EH (cell line): ENCODE measurements at regions not wholly inside any gene's neighbourhood (a gene's known extent, or its start where the extent isn't known, plus 50 kb on each side); places are given as distances from the start of the nearest gene placed in this dataset.

Experiments used
- DNase-seq: peaks from one replicate; pipeline ENCODE4 v3.0.0-alpha.2; 2015; ENCODE audit warnings: low read depth

DNA sequence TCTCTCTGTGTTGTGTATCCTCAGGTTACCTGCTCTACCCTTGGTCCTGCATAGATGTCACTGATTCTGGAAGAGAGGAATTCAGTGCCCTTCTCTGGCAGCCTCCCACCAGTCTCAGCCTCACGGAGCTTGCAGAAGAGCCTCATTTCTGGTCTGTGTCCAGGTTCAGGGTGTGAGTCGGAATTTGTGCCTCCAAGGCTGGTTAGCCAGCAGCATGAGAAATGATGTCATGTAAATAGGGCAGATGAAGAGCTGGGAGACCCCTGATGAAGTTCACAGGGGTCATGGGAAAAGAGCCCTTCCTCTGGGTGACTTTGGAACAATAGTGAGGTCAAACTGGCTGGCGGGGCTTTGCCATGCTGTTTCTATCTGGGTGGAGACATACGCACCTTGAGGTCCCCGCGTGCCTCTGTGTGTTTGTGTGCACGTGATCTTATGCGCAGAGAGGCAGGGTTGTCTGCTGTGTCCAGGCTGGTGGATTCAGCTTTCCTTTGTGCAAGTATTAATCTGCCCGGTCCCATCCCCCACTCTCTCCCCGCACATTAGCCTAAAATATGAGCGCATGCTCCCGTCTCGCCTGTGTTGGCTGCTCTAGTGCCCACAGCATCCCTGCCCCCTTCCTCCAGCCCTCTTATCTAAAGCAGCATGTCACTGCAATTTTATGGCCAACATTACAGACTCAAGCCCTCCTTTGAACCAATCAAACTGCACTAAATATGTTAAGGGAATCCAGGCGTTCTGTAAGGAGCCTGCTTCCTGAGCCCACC lies 256.3 kb upstream of the ZFHX3 start:
- DNase-seq = peak; percentile 12

DNA sequence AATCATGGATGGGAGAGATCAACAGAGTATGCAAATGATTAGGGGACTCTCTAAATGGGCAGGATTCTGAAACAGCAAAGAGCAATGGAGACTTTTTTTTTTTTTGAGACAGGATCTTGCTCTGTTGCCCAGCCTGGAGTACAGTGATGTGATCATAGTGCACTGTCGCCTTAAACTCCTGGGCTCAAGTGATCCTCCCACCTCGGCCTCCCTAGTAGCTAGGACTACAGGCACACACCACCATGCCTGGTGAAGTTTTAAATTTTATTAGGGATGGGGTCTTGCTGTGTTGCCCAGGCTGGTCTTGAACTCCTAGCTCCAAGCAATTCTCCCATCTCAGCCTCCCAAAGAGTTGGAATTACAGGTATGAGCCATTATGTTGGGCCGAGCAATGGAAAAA lies 255.0 kb upstream of the ZFHX3 start:
- no peak for DNase-seq

DNA sequence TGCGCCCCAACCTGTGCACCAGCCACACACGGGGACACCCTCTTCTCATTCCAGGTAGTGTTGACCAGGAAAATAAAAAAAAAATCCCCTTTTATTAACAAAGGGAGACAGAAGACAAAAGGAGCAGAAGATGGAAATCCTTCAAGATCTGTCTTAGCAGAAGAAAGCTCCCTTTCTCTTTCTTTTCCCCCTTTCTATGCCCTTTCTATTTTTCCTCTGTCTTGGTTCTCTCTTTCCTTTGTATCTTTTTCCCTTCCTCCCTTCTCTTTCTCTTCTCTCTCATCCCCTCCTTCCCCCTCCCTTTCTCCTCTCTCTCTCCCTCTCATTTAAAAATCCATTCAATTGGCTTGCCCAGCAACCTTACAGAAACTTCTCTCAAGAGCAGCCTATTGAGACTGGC lies 254.1 kb upstream of the ZFHX3 start:
- no peak for DNase-seq

DNA sequence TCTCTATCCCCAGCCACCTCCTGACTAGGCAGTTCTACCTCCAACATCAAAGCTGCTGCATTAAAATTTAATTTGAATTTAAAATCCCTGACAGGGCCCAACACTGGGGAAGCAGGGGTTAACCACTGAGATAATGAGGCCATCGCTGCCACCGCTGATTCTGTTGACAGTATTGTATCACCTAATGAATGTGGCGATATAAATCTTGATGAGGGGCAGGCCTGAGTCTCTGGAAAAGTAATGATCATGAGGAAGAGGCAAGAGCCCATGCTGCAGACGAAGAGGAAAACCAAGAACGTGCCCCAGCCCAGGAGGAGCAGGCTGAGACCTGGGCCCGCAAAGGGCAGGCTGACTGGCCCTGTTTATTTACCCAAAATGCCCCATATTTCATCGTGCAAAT lies 251.4 kb upstream of the ZFHX3 start:
- DNase-seq = no peak

DNA sequence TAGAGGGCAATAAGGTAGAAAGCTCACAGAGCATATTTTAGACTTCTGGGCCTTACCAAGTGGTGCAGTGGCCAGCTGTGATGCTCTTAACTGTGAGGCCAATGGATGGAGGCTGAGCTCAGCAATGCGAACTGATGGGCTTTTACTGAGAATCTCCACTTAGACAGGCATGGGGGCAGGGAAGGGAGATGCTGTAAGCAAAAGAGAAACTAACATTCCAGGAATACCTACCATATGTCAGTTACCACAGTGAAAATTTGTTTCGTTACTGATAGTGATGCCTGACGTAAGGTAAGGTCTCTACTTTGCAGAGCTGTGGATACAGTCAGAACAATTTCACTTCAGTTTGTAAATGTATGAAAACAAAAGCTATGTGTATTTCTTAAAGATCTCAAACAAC lies 250.6 kb upstream of the ZFHX3 start:
- DNase-seq = peak; percentile 48

DNA sequence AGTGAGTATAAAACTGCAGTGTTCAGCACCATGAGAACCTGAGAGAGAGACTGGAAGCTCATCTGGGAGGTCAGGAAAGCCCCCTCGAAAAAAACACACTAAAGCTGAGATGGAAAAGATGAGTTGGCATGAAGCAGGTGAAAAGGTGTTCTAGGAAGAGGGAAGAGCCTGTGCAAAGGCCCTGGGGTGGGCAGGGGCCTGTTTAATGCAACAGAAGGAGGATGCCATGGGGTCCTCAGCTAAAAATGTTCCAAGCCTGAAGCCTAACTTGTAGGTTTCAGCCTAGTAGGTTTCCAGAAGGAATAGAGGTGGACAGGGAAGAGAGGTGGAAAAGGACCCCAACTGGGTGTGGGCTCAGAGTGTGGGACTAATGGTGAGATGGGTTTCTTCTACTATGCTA lies 242.3 kb upstream of the ZFHX3 start:
- DNase-seq = no peak

DNA sequence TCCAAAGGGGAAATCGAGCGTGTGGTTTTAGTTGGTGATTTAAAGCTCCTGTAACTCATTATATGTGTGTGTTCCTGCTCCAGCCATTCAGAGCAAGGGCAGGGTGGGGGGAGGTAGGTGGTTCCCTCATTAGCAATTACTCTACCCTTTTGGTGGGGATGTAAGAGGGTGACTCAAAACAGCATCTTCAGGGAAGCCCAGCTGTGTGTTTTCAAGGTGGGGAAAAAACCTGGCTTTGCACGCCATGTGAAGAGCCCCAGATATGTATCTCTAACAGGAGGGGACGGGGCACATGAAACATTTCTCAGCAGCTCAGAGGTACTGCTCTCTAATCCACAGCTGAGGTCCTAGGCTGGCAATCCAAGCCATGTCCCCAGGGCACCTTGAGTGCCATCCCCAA lies 241.3 kb upstream of the ZFHX3 start:
- no peak for DNase-seq

DNA sequence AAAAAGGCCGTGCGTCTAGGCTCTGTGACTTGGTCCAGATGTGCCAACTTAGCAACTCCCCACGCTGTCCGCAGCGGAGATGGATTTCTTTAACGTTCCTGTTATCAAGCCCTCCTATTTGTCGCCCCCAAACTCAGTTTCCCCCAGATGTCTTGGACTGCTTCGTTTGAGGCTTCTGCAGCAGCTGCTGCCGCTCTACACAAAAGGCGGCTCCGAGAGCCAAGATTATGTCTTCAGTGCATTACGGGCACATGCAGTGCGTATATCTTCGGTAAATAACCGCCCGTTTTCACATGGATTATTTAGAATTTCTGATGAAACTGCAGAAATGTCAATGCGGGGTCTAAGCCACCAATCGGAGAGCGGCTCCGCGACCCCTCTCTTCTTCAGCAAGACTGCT lies 240.6 kb upstream of the ZFHX3 start:
- DNase-seq = no peak

DNA sequence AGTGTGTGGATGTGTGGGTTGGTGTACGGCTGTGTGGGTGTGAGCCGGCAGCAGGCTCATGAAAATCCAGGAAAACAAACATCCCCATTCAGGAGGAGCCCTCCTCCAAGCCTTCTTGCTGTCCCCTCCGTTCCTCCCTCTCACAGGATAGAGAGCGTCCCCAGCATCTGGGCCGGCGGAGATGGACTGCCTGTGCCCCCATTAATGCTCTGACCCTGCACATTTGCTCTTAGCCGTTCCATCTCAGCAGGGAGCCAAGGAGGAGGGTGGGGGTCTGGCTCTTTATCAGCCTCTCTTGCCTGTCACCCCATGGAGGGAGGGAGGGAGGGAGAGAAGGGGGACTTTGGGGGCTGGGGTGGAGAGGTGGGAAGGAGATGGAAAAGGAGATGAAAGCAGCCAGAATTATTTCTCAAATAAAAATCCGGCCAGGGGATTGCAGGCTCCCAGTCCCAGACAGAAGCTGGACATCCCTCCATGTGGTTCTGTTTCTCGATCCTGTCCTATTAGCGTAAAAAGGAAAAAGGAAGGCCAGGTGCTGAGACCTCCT lies 240.0 kb upstream of the ZFHX3 start:
- no peak for DNase-seq

DNA sequence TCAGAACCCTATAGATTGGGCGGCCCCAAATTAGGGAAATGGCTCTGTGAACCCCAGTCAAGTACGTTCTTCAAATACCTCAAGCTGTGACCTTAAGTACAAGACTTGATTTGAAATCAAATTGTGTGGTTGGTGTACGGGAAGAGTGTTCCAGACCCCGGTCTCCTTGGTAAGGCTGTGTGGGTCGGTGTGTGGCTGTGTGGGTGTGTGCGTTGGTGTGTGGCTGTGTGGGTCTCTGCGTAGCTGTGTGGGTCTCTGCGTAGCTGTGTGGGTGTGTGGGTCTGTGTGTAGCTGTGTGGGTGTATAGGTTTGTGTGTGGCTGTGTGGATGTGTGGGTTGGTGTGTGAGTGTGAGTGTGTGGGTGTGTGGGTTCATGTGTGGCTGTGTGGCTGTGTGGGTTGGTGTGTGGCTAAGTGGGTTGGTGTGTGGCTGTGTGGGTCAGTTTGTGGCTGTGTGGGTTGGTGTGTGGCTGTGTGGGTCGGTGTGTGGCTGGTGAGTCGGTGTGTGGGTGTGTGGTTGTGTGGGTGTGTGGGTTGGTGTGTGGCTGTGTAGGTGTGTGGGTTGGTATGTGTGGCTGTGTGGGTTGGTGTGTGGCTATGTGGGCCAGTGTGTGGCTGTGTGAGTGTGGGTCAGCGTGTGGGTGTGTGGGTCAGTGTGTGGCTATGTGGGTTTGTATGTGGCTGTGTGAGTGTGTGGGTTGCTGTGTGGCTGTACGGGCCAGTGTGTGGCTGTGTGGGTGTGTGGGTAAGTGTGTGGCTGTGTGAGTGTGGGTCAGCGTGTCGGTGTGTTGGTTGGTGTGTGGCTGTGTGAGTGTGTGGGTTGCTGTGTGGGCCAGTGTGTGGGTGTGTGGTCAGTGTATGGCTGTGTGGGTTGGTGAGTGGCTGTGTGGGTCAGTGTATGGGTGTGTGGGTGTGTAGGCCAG lies 238.7 kb upstream of the ZFHX3 start:
- no peak for DNase-seq

DNA sequence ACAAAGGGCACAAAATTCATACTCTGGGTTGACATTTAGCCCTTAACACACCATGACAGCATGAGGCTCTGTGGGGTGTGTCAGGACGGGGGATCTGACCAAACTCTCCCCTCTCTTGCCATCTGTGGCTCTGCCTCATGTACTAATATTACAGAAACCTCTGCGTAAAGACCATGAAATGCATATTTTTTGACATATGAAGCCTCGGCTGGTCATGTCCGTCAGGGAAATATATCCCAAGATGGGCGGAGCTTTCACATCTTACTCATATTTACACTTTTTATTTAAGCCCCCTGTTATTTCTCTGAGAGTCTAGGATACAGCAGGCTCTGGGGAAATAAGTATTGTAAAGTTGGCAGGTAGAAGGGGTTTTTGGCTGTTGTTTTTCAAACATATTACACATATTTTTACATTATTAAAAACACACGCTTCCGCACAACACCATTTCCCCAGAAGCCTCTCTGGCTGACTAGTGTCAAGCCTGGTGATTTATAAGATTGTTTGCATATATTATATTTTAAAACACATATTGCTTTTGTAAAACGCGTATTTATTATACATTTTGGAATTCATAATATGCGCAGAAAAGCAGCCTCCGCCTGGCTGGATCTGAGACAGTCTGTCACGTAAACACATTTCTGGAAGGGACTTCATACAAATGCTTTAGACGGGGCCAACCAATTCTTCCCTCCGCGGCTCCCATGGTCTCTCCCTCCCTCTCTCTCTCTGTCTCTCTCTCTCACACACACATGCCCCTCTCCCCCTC lies 237.7 kb upstream of the ZFHX3 start:
- DNase-seq = no peak

DNA sequence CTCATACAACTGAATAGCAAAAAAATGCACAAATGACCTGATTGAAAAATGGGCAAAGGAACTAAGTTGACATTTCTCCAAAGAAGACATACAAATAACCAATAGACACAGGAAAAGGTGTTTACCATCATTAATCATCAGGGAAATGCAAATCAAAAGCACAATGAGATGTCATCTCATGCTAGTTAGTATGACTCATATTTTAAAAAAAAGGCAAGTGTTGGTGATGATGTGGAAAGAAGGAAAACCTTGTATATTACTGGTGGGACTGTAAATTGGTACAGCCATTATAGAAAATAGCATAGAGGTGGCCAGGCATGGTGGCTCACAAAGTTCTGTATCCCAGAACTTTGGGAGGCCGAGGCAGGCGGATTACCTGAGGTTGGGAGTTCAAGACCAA lies 232.5 kb upstream of the ZFHX3 start:
- DNase-seq = peak; percentile 3

DNA sequence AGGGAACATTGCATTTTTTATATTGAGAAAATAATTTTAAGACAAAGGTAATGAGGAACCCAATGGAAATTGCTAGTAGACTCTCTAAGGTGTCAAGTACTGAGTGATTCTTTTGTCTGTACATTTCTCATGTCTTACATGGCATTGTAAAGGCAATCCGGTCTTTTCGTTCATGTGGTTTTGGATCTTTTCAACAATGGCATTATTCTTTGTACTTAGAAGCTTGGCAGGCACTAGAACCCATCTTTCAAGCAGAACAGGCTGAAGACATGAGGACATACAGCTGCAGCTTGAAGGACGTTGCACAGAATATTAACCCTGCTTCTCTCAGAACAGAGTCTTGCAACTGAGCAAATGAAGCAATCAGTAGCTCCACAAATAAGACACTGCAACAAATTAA lies 231.5 kb upstream of the ZFHX3 start:
- no peak for DNase-seq

DNA sequence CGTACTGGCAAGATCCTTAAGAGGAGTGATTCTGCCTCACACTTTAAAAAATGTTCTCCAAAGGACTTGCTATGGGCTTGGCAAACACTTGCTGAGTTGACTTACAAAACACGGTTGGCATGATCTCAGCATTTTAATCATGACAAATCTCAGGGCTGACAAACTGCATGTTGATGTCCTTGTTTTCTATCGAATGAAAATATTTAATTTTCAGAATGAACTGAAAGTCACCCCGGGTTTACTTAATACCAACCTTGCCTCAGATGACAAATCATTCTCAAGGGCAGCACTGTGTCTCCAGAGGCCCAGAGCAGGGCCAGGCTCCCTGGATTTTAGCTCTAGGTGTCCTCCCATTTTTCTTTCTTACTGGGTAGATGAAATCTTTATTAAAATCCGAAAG lies 229.1 kb upstream of the ZFHX3 start:
- no peak for DNase-seq

DNA sequence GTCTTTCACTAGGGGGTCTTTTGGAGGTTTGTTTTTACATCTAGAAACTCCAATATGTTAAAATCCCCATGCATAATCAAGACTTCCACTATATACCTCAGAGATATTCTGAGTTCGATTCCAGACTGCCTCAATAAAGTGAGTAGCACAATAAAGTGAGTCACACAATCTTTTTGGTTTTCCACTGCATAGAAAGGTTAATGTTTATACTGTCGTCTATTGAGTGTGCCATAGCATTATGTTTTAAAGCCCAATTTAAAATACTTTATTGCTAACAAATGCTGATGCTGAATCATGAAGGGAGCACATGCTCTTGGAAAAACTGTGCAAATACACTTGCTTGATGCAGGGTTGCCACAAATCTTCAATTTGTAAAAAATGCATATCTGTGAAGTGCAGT lies 227.5 kb upstream of the ZFHX3 start:
- DNase-seq = no peak

DNA sequence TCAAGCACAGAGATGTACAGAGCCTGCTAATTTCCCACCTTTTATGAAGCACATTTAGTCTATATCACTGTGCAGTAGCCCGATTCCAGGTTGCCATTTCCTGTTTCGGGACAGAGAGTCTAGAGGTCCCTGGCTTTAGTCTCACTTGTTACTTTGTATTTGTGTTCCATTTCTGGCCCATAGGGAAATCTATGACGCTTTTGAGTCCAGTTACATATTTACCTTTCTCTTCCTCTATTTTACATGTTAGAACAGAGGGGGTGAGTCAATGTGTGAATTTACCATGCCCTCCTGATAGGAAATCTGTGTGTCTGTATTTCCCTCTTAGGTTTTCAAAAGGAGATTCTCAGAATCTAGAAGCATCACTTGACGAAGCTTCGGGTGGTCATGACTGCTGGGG lies 227.1 kb upstream of the ZFHX3 start:
- DNase-seq = no peak

DNA sequence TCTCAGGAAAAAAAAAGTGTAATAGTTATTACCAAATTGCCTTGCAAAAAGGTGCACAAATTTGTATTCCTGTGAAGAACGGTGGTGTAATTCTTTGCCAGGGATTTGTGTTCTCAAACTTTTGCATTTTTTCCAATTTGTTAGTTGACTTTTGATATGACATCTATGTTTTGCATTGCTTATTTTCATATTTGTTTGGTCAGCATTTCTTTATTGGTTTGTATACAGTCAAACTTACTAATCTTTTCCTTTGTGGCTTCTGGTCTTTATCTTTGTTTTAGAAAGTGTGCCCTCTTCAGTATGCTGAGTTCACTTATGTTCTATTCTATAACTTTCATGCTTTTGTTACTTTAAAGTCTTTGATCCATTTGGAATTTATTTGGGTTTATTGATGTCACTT lies 226.2 kb upstream of the ZFHX3 start:
- no peak for DNase-seq

DNA sequence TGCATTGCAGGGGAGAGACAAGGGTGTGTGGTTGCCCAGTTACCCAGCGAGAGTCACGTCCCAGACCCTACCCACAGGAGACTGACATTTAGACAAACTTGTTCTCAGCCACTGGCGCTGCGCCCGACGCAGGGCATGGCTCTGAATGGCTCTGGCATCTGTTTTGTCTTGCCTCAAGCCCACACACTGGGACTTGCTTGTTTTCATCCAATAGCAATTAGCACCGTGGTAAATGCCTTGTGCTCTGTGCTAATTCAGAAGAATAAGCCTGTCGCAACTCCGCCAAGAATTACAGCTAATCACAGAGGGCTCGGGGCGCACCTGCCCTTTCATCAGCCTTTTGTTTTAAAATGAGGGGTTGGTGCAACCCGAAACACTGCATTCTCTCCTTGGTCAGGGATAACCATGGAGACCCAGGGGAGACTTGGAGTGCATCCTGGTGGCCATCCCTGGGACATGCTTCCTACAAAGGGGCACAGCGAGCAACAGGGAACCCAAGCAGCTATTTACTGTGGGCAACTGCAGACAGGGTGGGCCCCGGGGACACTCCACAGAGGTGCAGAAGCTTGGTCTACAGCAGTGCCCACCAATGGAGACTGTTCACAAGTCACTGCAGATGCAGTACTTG lies 220.6 kb upstream of the ZFHX3 start:
- peak; percentile 48 for DNase-seq

DNA sequence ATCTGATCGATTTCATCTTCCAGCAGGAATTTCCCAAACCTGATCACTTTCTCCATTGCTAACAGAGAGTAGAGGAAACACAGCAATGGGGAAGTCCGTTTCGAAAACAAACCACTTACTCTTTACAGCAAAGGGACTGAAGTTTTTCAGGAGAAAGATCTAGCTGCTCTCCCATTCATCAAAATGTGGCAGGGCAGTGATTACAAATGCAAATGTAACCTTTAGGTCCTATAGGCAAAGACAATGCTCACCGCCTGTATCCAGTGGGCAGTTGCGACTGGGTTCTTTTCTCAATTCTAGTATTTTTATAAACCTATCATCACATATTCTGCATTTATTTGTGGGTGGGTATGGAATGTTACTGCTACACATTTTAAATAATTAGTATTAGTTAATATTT lies 218.0 kb upstream of the ZFHX3 start:
- DNase-seq = no peak

DNA sequence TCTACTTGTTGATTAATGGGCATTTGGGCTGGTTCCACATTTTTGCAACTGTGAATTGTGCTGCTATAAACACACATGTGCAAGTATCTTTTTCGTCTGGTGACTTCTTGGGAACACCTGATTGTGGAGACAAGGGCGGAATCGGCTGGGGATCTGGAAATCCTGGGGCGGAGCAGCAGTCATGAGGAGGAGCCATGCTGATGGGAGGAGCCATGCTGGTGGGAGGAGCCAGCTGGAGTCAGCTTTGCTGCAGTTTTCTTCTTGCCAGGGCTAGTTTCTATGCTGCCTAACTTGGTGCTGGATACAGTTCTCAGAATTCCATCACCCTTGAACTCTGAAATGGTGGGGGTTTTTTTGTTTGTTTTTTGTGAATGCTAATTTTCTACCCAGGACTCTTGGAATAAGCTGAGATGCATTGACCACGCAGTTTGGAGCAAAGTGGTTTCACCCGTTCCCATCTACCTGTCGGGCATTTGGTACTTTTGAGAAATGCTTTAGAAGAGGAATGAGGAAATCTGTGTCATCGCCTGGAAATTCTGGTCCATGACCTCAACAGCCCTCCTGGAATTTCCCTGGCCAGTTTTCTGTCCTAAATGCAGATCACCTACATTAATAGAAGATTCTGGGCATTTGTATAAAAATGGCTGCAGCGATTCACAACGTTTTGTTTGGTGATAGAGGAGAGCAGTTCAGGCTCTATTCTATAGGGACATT lies 217.4 kb upstream of the ZFHX3 start:
- DNase-seq = no peak

DNA sequence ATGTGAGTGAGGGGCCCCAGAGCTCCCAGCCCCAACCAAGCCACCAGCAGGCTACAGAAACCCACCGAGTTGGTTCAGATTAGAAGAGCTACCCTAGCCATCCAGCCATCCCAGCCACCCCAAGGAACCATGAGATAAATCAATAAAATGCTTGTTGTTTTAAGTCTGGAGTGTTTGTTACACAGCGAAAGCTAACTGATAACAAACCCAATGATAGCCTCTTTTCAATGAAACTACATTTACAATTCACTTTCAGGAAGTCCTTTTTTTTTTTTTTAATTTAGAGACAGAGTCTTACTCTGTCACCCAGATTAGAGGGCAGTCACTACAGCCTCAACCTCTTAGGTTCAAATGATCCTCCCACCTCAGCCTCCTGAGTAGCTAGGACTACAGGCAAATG lies 215.0 kb upstream of the ZFHX3 start:
- no peak for DNase-seq
